ENCODE measurements at regions not wholly inside any gene's neighbourhood (a gene's known extent, or its start where the extent isn't known, plus 50 kb on each side); places are given as distances from the start of the nearest gene placed in this dataset.

GRCh38 chr6:115356371-115356770 lies 704.3 kb downstream of the FRK start:
- Histone ChIP-seq H3K27ac (ENCODE audit: extremely low read depth, low read depth, low read length) (no peak overlapping the region), H3K4me1 (replicated peaks in 1 of 2; ENCODE audit: control insufficient read depth in 2 of 2, insufficient read depth in 2 of 2, low read length in 2 of 2) (no peaks in the 10 kb centered on the region), H3K9me1 (ENCODE audit: control insufficient read depth, insufficient read depth, low read length) (no peaks in the 10 kb centered on the region), H4K20me1 (replicated peaks; ENCODE audit: control insufficient read depth, insufficient read depth, low read length) (no peaks in the 10 kb centered on the region), H3K79me2 (ENCODE audit: control insufficient read depth, insufficient read depth, low read length) (no peaks in the 10 kb centered on the region), H3K27me3 (ENCODE audit: control insufficient read depth in 2 of 2, insufficient read depth in 2 of 2, low read length in 2 of 2) (no peaks in the 10 kb centered on the region), H3K9me3 (replicated peaks; ENCODE audit: control insufficient read depth, insufficient read depth, low read depth, low read length) (no peaks in the 10 kb centered on the region), H3K4me2 (ENCODE audit: insufficient read depth, low read length) (no peak overlapping the region), H3K4me3 (no peak overlapping the region), H3K9ac (ENCODE audit: insufficient read depth in 1 of 2, low read depth in 2 of 2, low read length in 2 of 2) (no peak overlapping the region), H2AFZ (ENCODE audit: low read depth, low read length) (no peak overlapping the region), H3K36me3 (ENCODE audit: control insufficient read depth, insufficient read depth, low read length) (no peaks in the 10 kb centered on the region)
- FAIRE-seq (no peak), DNase-seq (ENCODE audit: extremely low read depth in 1 of 4, low spot score in 3 of 4) (no peak), ATAC-seq (no peak)
- BruUV-seq (replicated peaks), result no TSS peak
- POLR2A ChIA-PET, result no interaction called here
- intact Hi-C loops (cut with micrococcal nuclease) (no loop called here), in situ Hi-C loops (cut with MboI) (no loop called here)
- WGBS (ENCODE audit: insufficient coverage, low coverage, missing lambda C conversion rate), result 0% methylated on average over 1 of the region's 1 CpG
- no peak for TF ChIP-seq E2F1 (CRISPR knock-in tag; IDR thresholded peaks at IDR 0.05)
- no peak for TF ChIP-seq RBBP5 (IDR thresholded peaks at IDR 0.05; ENCODE audit: borderline replicate concordance, insufficient read depth, low read length, poor library complexity, severe bottlenecking)
- no peak for TF ChIP-seq ARID1B (IDR thresholded peaks at IDR 0.05)
- no peak for TF ChIP-seq ZC3H11A (IDR thresholded peaks at IDR 0.05; ENCODE audit: low read depth, low read length)
- TF ChIP-seq, protein P1, sequence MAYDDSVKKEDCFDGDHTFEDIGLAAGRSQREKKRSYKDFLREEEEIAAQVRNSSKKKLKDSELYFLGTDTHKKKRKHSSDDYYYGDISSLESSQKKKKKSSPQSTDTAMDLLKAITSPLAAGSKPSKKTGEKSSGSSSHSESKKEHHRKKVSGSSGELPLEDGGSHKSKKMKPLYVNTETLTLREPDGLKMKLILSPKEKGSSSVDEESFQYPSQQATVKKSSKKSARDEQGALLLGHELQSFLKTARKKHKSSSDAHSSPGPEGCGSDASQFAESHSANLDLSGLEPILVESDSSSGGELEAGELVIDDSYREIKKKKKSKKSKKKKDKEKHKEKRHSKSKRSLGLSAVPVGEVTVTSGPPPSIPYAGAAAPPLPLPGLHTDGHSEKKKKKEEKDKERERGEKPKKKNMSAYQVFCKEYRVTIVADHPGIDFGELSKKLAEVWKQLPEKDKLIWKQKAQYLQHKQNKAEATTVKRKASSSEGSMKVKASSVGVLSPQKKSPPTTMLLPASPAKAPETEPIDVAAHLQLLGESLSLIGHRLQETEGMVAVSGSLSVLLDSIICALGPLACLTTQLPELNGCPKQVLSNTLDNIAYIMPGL (CRISPR knock-in tag; IDR thresholded peaks at IDR 0.05), result no peak
- TF ChIP-seq XRCC3 (IDR thresholded peaks at IDR 0.05), result no peak
- TF ChIP-seq ZC3H8 (IDR thresholded peaks at IDR 0.05), result no peak
- TF ChIP-seq, protein P2, sequence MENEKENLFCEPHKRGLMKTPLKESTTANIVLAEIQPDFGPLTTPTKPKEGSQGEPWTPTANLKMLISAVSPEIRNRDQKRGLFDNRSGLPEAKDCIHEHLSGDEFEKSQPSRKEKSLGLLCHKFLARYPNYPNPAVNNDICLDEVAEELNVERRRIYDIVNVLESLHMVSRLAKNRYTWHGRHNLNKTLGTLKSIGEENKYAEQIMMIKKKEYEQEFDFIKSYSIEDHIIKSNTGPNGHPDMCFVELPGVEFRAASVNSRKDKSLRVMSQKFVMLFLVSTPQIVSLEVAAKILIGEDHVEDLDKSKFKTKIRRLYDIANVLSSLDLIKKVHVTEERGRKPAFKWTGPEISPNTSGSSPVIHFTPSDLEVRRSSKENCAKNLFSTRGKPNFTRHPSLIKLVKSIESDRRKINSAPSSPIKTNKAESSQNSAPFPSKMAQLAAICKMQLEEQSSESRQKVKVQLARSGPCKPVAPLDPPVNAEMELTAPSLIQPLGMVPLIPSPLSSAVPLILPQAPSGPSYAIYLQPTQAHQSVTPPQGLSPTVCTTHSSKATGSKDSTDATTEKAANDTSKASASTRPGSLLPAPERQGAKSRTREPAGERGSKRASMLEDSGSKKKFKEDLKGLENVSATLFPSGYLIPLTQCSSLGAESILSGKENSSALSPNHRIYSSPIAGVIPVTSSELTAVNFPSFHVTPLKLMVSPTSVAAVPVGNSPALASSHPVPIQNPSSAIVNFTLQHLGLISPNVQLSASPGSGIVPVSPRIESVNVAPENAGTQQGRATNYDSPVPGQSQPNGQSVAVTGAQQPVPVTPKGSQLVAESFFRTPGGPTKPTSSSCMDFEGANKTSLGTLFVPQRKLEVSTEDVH (IDR thresholded peaks at IDR 0.05; ENCODE audit: low read depth, partially characterized antibody), result no peak
- no peak for TF ChIP-seq NFE2 (IDR thresholded peaks at IDR 0.05; ENCODE audit: low read depth)
- no peak for TF ChIP-seq ZNF12 (CRISPR knock-in tag; IDR thresholded peaks at IDR 0.05)
- no peak for TF ChIP-seq TCFL5 (CRISPR knock-in tag; conservative IDR thresholded peaks at IDR 0.05)
- TF ChIP-seq FOS (IDR thresholded peaks at IDR 0.05; ENCODE audit: extremely low read depth, insufficient read length), result no peak
- no peak for TF ChIP-seq DLX4 (CRISPR knock-in tag; IDR thresholded peaks at IDR 0.05)
- TF ChIP-seq HIVEP1 (CRISPR knock-in tag; IDR thresholded peaks at IDR 0.05), result no peak
- CTCF ChIA-PET (ENCODE audit: low intra/inter-chr PET ratio), result no interaction called here

Measured in K562 (cell line).